Neural progenitor cell (in vitro differentiated cells): ENCODE measurements at regions not wholly inside any gene's neighbourhood (a gene's known extent, or its start where the extent isn't known, plus 50 kb on each side); places are given as distances from the start of the nearest gene placed in this dataset.

Experiments used
- CTCF ChIP-seq: fragments of 200-600 bp; sonication (generic); IDR thresholded peaks from 2 replicates; pipeline ENCODE4 v1.5.1; 2017; ENCODE audit warnings: antibody characterized with exemption, mild to moderate bottlenecking
- EZH2 ChIP-seq: fragments of 200-600 bp; sonication (generic); IDR thresholded peaks from 2 replicates; pipeline ENCODE4 v1.6.1; 2017; ENCODE audit warnings: antibody characterized with exemption, mild to moderate bottlenecking, moderate library complexity
- EZH2phosphoT487 ChIP-seq: fragments of 200-600 bp; sonication (generic); IDR thresholded peaks from 2 replicates; pipeline ENCODE4 v1.6.1; 2017; ENCODE audit warnings: antibody characterized with exemption

DNA sequence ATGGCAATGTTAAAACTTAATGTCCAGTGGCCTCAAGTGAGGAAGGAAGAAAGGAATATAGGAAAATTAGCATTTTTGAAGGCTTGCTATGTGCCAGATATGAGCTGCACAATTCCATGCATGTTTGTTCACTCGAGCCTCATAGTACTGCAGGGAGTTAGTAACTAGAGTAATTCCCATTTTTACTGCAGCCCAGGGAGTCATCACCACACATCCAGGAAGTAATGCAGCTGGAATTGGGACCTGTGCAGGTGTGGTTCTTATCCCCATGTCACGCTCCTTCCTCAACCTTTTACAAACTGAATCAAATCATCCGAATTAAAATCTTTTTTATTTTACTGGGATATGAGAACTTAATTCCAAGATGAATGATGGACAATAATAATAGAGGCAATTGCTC is 149.5 kb upstream of the MAFB start:
- TF ChIP-seq CTCF (no peak), EZH2phosphoT487 (no peak), EZH2 (no peak)
